Aorta (tissue), 5 donors: ENCODE measurements at regions not wholly inside any gene's neighbourhood (a gene's known extent, or its start where the extent isn't known, plus 50 kb on each side); places are given as distances from the start of the nearest gene placed in this dataset.
A peak's percentile ranks its signal among the peaks of the same experiment; 100 is the strongest.
"Not testable (repeated sequence)": the region's sequence is repeated elsewhere in the genome, so short reads cannot be mapped to it uniquely, and the experiment has no call there.

Source experiments
- ATAC-seq: fragments of 200-7000 bp; cut with Tn5 transposase; one replicate; pipeline ENCODE4 v1.9.1; 2022; ENCODE audit warnings: moderate library complexity; ENCODE audit not compliant: low FRiP score
- DNase-seq, 2 donors: peaks; one replicate each; pipeline ENCODE4 v3.0.0-alpha.2; 2020
- H3K27ac ChIP-seq, 2 donors: one replicate each; pipeline ENCODE4 v1.5.1; 2013; ENCODE audit warnings: low read length in 2 of 2, mild to moderate bottlenecking in 2 of 2, moderate library complexity in 2 of 2, control low read depth in 1 of 2, inconsistent platforms in 1 of 2, low read depth in 1 of 2
- H3K27me3 ChIP-seq, 2 donors: one replicate each; pipeline ENCODE4 v1.6.1; 2013; ENCODE audit warnings: control low read depth in 1 of 2, low read length in 1 of 2, mild to moderate bottlenecking in 1 of 2, moderate library complexity in 1 of 2; ENCODE audit not compliant: insufficient read depth in 2 of 2, control insufficient read depth in 1 of 2
- H3K36me3 ChIP-seq, 2 donors: one replicate each; pipeline ENCODE4 v1.6.1; 2013; ENCODE audit warnings: control low read depth in 1 of 2, low read length in 1 of 2, mild to moderate bottlenecking in 1 of 2; ENCODE audit not compliant: insufficient read depth in 2 of 2, control insufficient read depth in 1 of 2
- H3K4me1 ChIP-seq, 2 donors: one replicate each; pipeline ENCODE4 v1.6.1; 2013; ENCODE audit warnings: low read length in 2 of 2, control low read depth in 1 of 2, mild to moderate bottlenecking in 1 of 2, moderate library complexity in 1 of 2; ENCODE audit not compliant: insufficient read depth in 2 of 2, control insufficient read depth in 1 of 2
- H3K4me3 ChIP-seq, 2 donors: one replicate each; pipeline ENCODE4 v1.5.1; 2013; ENCODE audit warnings: low read length in 2 of 2, control low read depth in 1 of 2, mild to moderate bottlenecking in 1 of 2
- H3K9me3 ChIP-seq: one replicate; pipeline ENCODE4 v1.6.1; 2013; ENCODE audit warnings: mild to moderate bottlenecking, low read length; ENCODE audit not compliant: control insufficient read depth
- WGBS, 2 donors: extraction: QIAGEN DNeasy Blood & Tissue Kit; methylation state at CpG; one replicate each; pipeline ENCODE4 v1.1.7; 2013; 5-methylcytosine and 5-hydroxymethylcytosine counted together
- intact Hi-C, 2 donors: fragments of 100-400 bp; cut with DNase I; formaldehyde crosslinking; loops; one replicate each; pipeline versions ENCODE4 v1.14.2 to v1.15.0; 2022
- donor health status: healthy with polysubstance abuse.
- donor health status: Bipolar disorder and iron deficiency.
- donor health status: DM: no; HTN: no; CAD: no.
- donor health status: DM: no; HTN: no; CAD: no.
- donor health status: DM: yes; HTN: yes; CAD: no.

DNA sequence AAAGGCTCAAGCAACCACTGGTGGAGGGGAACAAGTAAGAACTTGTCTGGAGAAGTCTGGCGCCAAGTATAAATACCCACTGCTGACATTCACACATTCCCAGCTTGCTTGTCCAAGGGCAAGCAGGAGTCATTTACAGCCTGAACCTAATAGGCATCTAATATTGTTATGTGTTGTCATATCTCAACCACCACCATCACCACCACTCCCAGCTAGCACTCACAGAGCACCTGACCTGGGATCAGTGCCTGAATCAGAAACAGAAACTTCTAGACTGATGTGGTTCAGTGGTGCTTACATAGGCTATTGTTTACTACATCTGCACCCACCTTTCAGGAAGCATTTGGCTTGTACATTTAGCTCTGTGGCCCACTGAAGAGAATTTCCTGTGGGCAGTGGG lies 157.1 kb downstream of the POTEB3 start:
- DNase-seq, H3K9me3 ChIP-seq, H3K4me3 ChIP-seq, H3K4me1 ChIP-seq, H3K27ac ChIP-seq, intact Hi-C loops, H3K27me3 ChIP-seq, H3K36me3 ChIP-seq, ATAC-seq: not testable (repeated sequence)
- no CpG with 5 or more reads among the region's 1 CpG for WGBS, 2 donors

DNA sequence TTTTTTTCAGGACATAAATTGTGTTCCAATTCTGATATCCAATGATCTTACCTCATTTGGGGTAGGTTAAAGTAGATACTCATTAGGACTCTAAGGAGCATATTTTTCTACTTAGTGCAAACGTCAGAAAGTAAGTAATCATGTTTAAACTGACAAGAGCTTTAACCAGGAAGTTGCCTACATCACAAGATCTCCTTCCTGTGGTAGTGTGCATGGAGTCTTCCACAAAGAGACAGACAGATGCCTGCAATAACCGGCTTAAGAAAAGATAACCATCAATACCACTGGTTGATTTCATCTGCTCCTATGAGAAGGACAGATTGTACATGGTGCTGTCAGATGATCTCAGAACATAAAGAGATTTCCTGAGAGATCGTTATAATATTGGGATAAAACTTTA lies 160.0 kb downstream of the POTEB3 start:
- H3K36me3 ChIP-seq, DNase-seq, H3K4me3 ChIP-seq, H3K27ac ChIP-seq, intact Hi-C loops, H3K27me3 ChIP-seq, ATAC-seq, H3K4me1 ChIP-seq, H3K9me3 ChIP-seq: not testable (repeated sequence)
- no CpG with 5 or more reads among the region's 3 CpGs for WGBS, 2 donors

DNA sequence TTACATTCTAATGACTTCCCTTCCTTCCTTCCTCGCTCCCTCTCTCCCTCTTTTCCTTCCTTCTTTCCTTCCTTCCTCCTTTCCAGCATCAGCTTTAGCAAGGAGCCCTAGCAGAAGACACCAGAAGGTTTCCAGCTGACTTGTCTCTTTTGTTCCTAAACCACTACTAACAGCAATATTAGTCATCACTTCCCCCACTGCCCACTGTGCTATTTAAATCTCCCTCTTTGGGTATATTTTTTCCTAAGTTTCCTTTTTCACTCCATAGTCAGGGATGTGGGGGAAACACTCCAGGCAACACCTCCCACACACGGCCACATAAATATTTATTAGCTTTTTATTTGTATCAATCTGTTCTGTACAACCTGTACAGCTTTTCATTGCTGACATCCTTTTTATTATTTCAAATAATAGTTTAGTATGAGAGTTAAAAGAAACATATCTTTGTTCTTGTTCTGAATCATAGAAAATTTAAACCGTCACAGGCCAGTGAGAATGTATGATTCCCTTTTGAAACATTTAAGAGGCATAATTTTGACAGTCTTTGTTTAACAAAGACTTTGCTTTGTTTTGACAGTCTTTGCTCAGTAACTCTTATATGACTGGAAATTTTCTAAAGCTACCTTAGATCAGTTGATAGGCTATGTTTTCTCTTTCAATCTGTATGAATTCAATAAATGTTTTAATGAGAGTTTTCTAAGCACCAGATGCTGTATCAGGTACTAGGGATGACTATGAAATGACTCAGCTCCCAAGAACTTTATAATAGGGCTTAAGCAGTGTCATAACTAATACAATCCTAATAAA lies 167.9 kb downstream of the POTEB3 start:
- H3K9me3 ChIP-seq, H3K4me3 ChIP-seq, H3K27me3 ChIP-seq, H3K36me3 ChIP-seq, ATAC-seq, H3K4me1 ChIP-seq, DNase-seq, H3K27ac ChIP-seq, intact Hi-C loops: not testable (repeated sequence)
- WGBS, 2 donors, result 46 to 59% methylated on average over 3 of the region's 3 CpGs

DNA sequence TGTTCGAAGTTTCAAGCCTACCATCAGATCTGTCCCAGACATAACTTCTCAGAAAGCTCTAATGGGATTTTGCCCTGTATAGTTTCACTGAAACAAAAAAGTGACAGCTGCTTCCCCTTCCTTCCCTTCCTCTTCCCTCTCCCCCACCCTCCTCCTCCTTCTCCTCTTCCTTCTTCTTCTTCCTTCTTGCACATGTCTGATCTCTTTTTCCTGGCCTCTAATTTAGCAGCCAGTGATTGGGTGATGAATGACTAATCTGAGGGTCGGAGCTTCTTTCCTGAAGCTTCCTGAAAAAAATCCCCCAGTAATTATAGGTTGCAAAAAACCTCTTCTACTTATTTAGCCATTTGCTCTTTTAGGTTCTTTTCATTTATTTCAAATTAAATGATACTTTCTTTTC lies 168.7 kb downstream of the POTEB3 start:
- intact Hi-C loops, result no loop called here
- no peaks in the 10 kb centered on the region for H3K36me3 ChIP-seq
- H3K27me3 ChIP-seq, result no peaks in the 10 kb centered on the region
- no peak for DNase-seq
- no peaks in the 10 kb centered on the region for H3K4me1 ChIP-seq
- H3K4me3 ChIP-seq, result no peak overlapping the region
- H3K9me3 ChIP-seq, result no peaks in the 10 kb centered on the region
- ATAC-seq, result no peak
- H3K27ac ChIP-seq, result no peak overlapping the region
- 21 to 61% methylated on average over 2 of the region's 2 CpGs for WGBS, 2 donors

DNA sequence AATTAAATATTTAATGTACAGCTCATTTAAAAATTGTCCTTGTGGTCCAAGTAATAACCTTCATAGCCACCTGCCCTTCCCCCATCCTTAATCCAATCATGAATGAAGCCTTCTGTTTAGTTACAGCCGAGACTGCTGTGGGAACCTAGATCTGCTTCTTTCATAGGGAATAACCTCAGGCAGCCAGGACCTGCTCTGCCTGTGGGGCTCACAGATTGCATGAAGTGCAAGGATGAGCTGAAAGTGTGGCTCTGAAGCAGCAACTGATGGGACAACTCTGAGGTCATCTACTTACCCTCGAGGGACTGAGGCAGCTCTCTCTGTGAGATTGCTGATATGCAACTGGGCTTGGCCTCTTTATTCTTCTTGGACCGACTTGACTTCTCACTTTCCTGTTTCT lies 169.8 kb downstream of the POTEB3 start:
- WGBS, 2 donors, result 32 to 53% methylated on average over 3 of the region's 3 CpGs
- Histone ChIP-seq H3K27me3 (no peaks in the 10 kb centered on the region), H3K27ac (no peak overlapping the region), H3K4me1 (no peaks in the 10 kb centered on the region), H3K36me3 (no peaks in the 10 kb centered on the region), H3K4me3 (no peak overlapping the region), H3K9me3 (no peaks in the 10 kb centered on the region)
- no peak for DNase-seq
- intact Hi-C loops, result no loop called here
- no peak for ATAC-seq

DNA sequence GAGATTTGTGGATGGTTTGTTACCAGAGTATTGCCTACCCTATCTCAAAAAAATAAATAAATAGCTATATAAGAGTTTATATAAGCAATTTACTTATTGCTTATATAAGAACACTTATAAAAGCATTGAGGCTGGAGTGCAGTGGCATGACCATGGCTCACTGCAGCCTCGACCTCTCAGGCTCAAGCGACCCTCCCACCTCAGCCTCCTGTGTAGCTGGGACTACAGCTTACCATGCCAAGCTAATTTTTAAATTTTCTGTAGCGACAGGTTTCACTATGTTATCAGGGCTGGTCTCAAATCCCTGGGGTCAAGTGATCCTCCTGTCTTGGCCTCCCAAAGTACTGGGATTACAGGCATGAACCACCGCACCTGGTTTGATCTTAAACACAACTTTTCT lies 170.6 kb downstream of the POTEB3 start:
- H3K36me3 ChIP-seq, intact Hi-C loops, ATAC-seq, H3K9me3 ChIP-seq, H3K27me3 ChIP-seq, H3K4me3 ChIP-seq, H3K4me1 ChIP-seq, H3K27ac ChIP-seq: not testable (repeated sequence)
- WGBS, 2 donors, result 69 to 77% methylated on average over 4 of the region's 4 CpGs
- DNase-seq, result peak in 1 of 2 donors; percentile 27

DNA sequence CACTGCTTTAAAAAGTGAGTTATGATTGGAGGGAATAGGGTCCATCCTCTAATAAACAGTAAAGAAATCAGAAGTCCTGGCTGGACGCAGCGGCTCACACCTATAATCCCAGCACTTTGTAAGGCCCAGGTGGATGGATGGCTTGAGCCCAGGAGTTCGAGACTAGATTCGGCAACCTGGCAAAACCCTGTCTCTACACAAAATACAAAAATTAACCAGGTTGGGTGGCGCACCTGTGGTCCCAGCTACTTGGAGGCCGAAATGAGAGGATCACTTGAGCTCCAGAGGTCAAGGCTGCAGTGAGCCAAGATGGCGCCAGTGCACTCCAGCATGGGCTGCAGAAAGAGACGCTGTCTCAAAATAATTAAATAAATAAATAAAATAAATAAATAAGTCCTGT lies 171.2 kb downstream of the POTEB3 start:
- Histone ChIP-seq H3K9me3 (no peaks in the 10 kb centered on the region), H3K36me3 (no peaks in the 10 kb centered on the region), H3K4me3 (no peak overlapping the region), H3K27me3 (no peaks in the 10 kb centered on the region), H3K4me1 (no peaks in the 10 kb centered on the region), H3K27ac (no peak overlapping the region)
- ATAC-seq (no peak), DNase-seq (peak; percentile 41 to 73)
- WGBS, 2 donors, result 77 to 84% methylated on average over 8 of the region's 8 CpGs
- intact Hi-C loops, result no loop called here

DNA sequence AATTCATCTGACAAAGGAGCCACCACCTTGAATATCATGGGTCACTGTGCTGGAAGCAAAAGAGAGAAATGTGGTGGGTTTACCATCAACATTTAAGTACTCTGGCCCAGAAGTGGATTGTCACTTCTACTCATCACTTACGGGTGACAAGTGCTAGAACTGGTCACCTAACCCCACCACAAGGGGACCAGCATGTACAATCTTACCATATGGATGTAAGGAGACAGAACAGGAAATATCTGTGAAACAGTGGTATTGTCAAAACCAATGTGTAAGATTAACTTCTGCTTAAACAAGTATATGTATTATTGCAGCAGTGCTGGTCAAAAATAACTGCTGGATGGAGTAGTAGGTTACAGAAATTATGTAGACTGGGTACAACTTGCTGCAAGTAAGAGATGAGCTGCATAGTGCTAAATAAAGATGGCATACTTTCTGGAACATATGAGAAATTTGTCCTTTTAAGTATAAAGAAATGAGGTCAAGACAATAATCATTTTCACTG lies 171.8 kb downstream of the POTEB3 start:
- intact Hi-C loops, result no loop called here
- Histone ChIP-seq H3K9me3 (no peaks in the 10 kb centered on the region), H3K27me3 (no peaks in the 10 kb centered on the region), H3K36me3 (no peaks in the 10 kb centered on the region), H3K4me1 (no peaks in the 10 kb centered on the region), H3K4me3 (no peak overlapping the region), H3K27ac (no peak overlapping the region)
- no peak for ATAC-seq
- WGBS, 2 donors, result 63 to 77% methylated on average over 1 of the region's 1 CpG
- no peak for DNase-seq

DNA sequence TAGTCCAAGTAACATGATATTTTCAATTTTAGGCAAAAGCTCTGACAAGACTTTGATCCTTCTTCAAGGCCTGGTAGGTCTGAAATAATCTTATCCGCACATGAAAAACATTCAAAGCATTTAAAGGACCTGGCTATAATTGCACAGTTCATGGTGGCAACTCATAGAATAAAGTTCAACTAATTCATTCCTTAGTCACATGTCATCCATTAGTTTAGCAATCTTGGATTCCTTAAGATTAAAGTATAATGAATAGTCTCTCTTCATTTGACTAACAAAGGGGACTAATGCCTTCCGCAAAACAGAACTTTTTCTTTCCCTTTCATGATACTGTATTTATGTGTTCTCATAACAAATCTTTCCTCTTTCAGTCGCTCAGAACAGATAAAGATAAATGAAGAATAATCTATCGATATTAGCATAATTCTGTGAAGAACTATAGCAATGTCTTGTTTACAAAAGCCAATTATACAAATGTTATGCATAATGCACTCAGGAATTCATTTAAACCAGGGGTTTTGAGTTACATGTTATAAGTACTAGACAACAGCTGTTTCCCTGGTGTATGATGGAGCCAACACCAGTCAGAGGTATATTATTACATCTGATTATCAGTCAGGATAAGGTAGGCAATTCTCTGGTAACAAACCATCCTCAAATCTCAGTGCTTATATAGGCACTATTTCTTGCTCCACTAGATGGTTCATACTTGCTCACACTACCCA lies 172.5 kb downstream of the POTEB3 start:
- 72% methylated on average over 4 of the region's 4 CpGs for WGBS, 2 donors
- no peak for ATAC-seq
- intact Hi-C loops, result no loop called here

More for the DNA sequence above, 172.5 kb downstream of the POTEB3 start:
- DNase-seq, result no peak
- H3K4me3 ChIP-seq, result no peak overlapping the region
- no peaks in the 10 kb centered on the region for H3K27me3 ChIP-seq
- H3K36me3 ChIP-seq, result no peaks in the 10 kb centered on the region
- H3K27ac ChIP-seq, result no peak overlapping the region
- no peaks in the 10 kb centered on the region for H3K4me1 ChIP-seq
- H3K9me3 ChIP-seq, result no peaks in the 10 kb centered on the region
